Activated CD4-positive, alpha-beta T cell treated with anti-CD3 and anti-CD28 coated beads, Interleukin-2, amount 50 U/mL, for 24 hours (primary cell): ENCODE measurements at regions not wholly inside any gene's neighbourhood (a gene's known extent, or its start where the extent isn't known, plus 50 kb on each side); places are given as distances from the start of the nearest gene placed in this dataset.
"Not testable (repeated sequence)": the region's sequence is repeated elsewhere in the genome, so short reads cannot be mapped to it uniquely, and the experiment has no call there.

Source experiments
- DNase-seq, 2 donors: peaks; one replicate each; pipeline ENCODE4 v3.0.0-alpha.2; 2020; ENCODE audit warnings: low read depth in 1 of 2, low spot score in 1 of 2

GRCh38 chr2:41039750-41040149 is 587.9 kb upstream of the SLC8A1 start:
- DNase-seq, result not testable (repeated sequence)

GRCh38 chr2:41040782-41041520 is 589.1 kb upstream of the SLC8A1 start:
- no peak for DNase-seq

- DNase-seq, result no peak
Measured at GRCh38 chr2:41042343-41042742, 590.5 kb upstream of the SLC8A1 start.

- no peak for DNase-seq
Measured at GRCh38 chr2:41061356-41061755, 609.5 kb upstream of the SLC8A1 start.

- no peak for DNase-seq
Measured at GRCh38 chr2:41062336-41062735, 610.4 kb upstream of the SLC8A1 start.

- DNase-seq, result no peak
Measured at GRCh38 chr2:41066168-41066567, 614.3 kb upstream of the SLC8A1 start.

- DNase-seq, result no peak
Measured at GRCh38 chr2:41068740-41069139, 616.9 kb upstream of the SLC8A1 start.

- DNase-seq, result no peak
Measured at GRCh38 chr2:41078341-41078740, 626.5 kb upstream of the SLC8A1 start.

- DNase-seq, result no peak
Measured at GRCh38 chr2:41079011-41079410, 627.1 kb upstream of the SLC8A1 start.

- DNase-seq, result no peak
Measured at GRCh38 chr2:41084321-41084720, 632.4 kb upstream of the SLC8A1 start.

- no peak for DNase-seq
Measured at GRCh38 chr2:41087946-41088345, 636.1 kb upstream of the SLC8A1 start.

GRCh38 chr2:41101281-41101680 is 649.4 kb upstream of the SLC8A1 start:
- no peak for DNase-seq

GRCh38 chr2:41109744-41110143 is 657.9 kb upstream of the SLC8A1 start:
- no peak for DNase-seq

GRCh38 chr2:41111836-41112627 is 660.1 kb upstream of the SLC8A1 start:
- no peak for DNase-seq

- no peak for DNase-seq
Measured at GRCh38 chr2:41116106-41116797, 664.4 kb upstream of the SLC8A1 start.

- no peak for DNase-seq
Measured at GRCh38 chr2:41119489-41119888, 667.6 kb upstream of the SLC8A1 start.

GRCh38 chr2:41123341-41123740 is 671.5 kb upstream of the SLC8A1 start:
- no peak for DNase-seq

- DNase-seq, result no peak
Measured at GRCh38 chr2:41127351-41127750, 675.5 kb upstream of the SLC8A1 start.

- no peak for DNase-seq
Measured at GRCh38 chr2:41129988-41130387, 678.1 kb upstream of the SLC8A1 start.

- no peak for DNase-seq
Measured at GRCh38 chr2:41137031-41137430, 685.1 kb upstream of the SLC8A1 start.

GRCh38 chr2:41141146-41141791 is 689.4 kb upstream of the SLC8A1 start:
- DNase-seq, result no peak
